H54 (cell line): ENCODE measurements at regions not wholly inside any gene's neighbourhood (a gene's known extent, or its start where the extent isn't known, plus 50 kb on each side); places are given as distances from the start of the nearest gene placed in this dataset.
"Not testable (repeated sequence)": the region's sequence is repeated elsewhere in the genome, so short reads cannot be mapped to it uniquely, and the experiment has no call there.

Experiments
- DNase-seq: peaks from one replicate; pipeline ENCODE4 v3.0.0; 2011; ENCODE audit warnings: low spot score, mixed read lengths; ENCODE audit not compliant: insufficient read length
- FAIRE-seq: peaks from 3 replicates; lab custom pipeline; 2011; peaks lifted over from hg19 to GRCh38; lab: Jason Lieb, UNC
- POLR2A ChIP-seq: IDR thresholded peaks from 2 replicates; pipeline ENCODE4 v1.6.1; 2011; ENCODE audit warnings: low read depth, mild to moderate bottlenecking, low read length

DNA sequence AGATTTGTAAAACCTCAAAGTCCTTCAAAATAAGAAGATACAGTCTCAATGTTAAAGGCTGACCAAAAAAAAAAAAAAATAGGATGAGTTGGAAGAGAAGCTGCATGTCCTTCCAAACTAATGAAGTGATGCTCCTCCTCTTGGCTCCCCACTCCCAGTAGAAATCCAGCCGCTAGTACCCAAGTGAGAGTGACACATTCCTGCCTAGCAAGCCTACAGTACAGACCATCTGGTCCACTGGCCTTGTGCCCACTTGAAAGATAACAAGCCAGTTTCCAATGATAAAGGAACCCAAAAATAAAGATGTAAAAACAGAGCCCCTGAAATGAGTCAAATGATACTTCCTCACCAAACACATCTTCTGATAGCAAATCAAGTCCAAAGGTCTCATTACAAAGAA is 258.7 kb upstream of the NSMCE3 start:
- DNase-seq = no peak
- TF ChIP-seq POLR2A = no peak

DNA sequence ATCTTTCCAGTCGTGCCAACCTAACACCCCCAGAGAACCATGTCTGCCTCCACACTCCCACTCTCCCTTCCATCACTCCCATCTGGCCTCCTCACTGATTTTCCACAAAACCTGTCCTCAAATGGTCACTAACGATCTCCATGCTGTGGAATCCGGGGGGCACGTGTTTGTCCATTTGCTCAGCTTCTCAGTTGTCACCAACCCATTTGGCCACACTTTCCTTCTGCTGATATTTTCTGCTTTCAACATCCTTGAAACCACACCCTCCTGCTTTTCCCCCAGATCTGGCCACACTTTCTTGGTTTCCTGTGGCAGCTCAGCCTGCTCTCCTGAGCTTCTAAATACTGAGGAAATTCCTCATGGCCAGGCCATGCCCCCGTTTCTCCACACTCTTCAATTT is 257.2 kb upstream of the NSMCE3 start:
- FAIRE-seq = no peak
- TF ChIP-seq POLR2A = no peak
- DNase-seq = no peak

More for the DNA sequence above, 258.7 kb upstream of the NSMCE3 start:
- no peak for FAIRE-seq

DNA sequence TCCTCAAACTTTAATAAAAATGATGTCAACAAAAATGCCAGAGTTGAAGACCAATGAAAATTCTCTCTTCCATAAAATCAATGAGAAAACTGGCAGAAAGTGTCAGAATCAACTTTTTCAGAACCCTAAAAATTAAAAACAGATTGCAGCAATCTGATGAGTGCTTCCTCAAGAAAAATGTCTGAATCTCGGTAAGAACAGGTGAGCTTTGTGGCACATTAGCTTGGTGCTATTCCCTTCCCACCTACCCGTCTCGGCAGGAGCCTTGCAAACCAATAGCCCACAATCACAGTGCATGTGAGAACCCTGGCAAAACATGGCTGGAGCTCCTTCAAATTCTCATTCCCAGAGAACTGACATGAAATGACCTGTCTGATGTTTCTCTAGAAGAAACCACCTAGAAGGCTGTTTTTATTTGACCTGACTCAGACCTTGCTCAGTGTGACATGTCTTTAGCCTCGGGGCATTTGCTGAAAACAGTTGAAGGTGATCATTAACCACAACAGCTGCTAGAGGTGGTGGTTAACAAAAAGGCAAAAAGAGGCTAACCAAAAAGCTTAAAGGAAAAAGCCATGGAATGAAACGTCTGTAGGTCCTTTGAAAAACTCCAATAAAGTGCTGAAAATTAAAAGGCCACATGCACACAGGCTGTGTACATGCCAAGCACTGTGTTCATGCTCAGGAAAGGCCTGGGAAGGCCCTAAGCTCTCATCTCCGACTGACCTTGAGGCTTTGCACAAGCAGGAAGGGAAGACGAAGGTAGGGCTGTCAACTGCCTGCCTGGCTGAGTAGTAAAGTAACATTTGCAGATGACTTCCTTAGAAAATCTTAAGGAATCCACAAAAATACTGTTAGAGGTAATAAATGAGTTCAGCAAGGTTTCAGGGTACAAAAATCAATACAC is 253.0 kb upstream of the NSMCE3 start:
- no peak for TF ChIP-seq POLR2A
- DNase-seq (no peak), FAIRE-seq (no peak)

DNA sequence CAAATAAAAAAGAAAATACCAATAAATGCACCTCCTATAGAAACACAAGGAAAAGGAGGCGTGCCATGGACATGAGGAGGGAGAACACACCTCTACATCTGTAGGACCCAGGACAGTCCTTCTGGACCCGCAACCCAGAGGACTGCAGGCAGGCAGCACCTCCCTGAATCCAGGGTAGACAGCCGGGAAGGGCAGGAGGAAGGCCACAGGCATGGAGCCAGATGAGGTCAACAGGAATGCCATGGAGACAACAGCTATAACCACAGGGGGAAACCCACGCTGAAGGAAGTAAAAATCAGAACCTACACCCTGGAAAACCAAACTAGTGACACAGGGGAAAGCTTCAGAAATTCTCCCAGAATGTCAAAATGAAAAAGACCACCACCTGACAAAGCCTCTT is 248.8 kb upstream of the NSMCE3 start:
- no peak for DNase-seq
- FAIRE-seq = no peak
- no peak for TF ChIP-seq POLR2A

DNA sequence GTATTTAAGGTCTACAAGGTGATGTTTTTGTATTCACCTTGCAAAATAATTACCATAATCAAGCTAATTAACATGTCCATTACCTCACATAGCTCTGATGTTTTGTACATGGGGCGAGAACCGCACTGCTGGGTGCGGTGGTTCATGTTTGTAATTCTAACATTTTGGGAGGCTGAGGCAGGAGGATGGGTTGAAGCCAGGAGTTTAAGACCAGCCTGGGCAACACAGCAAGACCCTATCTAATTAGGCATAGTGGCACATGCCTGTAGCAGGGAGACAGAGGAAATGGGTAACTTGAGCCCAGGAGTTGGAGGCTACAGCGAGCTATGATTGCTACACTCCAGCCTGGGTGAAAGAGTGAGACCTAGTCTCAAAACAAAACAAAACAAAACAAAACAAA is 248.2 kb upstream of the NSMCE3 start:
- FAIRE-seq (no peak), DNase-seq (no peak)
- no peak for TF ChIP-seq POLR2A

DNA sequence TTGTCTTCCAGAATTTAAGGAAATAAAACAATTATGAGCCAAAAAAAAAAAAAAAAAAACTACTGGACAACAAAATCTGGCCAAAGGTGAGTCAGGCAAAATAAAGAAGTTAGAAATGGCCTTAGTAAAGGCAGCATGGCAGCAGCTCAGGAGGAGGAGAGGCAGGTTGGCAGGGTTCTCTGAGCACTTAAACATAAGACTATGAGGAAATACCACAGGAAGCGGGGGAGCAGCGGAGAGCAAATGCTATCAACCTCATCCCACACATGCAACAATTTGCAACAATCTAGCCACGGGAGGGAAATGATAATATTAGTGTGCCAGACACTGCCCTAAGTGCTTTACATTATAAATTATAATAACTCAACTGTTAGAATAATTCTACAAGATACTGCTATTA is 247.3 kb upstream of the NSMCE3 start:
- no peak for TF ChIP-seq POLR2A
- DNase-seq (no peak), FAIRE-seq (no peak)

DNA sequence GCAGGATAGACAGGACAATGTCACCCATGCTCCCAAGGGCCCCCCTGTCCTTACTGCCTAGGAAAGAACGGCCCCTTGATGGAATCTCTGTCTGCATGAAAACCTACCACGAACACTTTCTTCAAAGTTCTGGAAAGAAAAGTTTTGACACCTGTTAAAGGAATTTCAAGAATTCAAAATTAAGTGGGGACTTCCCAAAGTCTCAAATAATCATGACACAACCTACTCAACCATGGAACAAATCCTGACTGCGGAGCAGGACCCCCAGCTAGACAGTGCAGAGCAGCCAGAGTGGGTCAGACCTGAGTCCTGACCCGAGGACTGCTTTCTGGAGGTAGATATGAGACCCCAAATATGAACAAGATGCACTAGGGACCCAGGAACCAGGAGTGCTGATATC is 245.3 kb upstream of the NSMCE3 start:
- FAIRE-seq = no peak

DNA sequence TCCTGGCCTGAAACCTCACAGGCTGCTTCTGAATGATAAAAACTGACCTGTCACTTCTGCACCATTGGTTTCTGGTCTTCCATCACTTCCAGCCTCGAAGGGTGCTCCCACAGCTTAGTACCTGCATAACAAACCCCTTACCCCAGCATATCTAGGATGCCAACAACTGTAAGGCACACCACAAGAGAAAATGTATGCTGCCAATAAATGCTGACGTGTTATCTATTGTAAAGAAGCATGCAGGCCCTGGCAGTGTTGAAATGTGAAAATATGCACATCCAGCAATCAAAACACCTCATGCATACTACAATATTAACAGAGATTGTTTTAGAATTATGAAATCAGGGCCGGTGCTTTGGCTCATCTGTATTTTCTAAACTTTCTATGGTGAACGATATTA is 242.0 kb upstream of the NSMCE3 start:
- DNase-seq (no peak), FAIRE-seq (no peak)
- no peak for TF ChIP-seq POLR2A

More for the DNA sequence above, 245.3 kb upstream of the NSMCE3 start:
- no peak for TF ChIP-seq POLR2A
- DNase-seq = no peak

DNA sequence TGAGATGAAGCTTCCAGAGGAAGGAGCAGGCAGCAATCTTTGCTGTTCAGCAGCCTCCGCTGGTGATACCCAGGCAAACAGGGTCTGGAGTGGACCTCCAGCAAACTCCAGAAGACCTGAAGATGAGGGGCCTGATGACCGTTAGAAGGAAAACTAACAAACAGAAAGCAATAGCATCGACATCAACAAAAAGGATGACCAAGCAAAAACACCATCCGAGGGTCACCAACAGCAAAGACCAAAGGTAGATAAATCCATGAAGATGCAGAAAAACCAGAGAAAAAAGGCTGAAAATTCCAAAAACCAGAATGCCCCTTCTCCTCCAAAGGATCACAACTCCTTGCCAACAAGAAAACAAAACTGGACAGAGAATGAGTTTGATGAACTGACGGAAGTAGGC is 235.9 kb upstream of the NSMCE3 start:
- not testable (repeated sequence) for FAIRE-seq

DNA sequence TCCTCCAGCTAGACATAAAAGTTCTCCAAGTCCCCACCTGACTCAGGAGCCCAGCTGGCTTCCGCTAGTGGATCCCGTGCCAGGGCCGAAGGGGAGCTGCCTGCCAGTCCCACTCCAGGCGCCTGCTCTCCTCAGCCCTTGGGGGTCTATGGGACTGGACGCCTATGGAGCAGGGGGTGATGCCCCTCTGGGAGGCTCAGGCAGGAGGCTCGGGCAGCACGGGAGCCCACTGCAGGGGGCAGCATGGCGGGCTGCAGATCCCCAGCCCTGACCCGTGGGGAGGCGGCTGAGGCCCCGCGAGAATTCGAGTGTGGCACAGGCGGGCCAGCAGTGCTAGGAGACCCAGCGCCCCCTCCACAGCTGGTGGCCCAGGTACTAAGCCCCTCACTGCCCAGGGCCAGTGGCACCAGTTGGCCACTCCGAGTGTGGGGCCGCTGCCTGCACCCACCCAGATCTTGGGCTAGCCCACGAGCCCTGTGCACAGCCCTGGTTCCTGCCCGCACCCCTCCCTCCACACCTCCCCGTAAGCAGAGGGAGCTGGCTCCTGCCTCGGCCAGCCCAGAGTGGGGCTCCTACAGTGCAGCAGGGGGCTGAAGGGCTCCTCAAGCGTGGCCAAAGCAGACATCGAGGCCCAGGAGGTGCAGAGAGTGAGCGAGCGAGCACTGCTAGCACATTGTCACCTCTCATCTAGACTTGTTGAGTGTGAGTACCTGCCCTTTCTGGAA is 221.3 kb upstream of the NSMCE3 start:
- FAIRE-seq (no peak), DNase-seq (no peak)
- TF ChIP-seq POLR2A = no peak

More for the DNA sequence above, 235.9 kb upstream of the NSMCE3 start:
- not testable (repeated sequence) for DNase-seq

DNA sequence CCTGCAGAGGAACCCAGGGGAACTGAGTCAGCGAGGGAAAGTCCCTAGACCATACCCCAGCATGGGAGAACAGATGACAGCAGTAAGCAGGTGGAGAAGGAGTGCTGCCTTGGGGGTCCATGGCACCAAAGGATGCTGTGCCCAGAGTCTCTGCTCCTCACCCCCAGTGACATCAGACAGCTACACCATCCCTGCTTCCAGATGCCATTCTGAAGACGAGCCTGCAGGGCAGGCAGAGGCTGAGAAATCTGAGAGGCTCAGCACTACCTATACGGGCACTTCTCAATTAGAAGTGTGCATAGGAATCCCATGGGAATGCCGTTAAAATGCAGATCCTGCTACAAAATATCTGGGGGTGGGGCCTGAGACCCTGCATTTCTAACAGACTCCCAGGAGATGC is 211.3 kb upstream of the NSMCE3 start:
- DNase-seq = no peak

DNA sequence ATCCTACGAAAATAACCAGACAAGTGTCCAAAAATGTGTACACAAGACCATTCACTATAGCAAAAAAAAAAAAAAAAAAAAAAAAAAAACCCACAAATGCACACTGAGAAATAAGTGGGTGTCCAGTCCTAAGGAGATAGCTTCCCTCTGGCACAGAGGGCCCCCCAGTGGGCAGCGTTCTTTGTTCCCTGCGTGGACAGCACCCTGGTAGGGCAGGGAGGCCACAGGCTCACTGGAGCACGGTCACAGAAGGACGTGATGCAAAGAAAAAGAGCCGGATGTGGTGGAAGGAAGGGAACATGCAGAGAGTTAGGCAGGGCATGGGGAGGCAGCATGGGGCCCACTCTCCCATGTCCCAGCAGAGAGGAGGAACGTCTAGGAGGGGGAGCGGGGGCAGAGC is 210.7 kb upstream of the NSMCE3 start:
- FAIRE-seq = no peak
- TF ChIP-seq POLR2A = no peak
- DNase-seq = no peak

More for the DNA sequence above, 211.3 kb upstream of the NSMCE3 start:
- TF ChIP-seq POLR2A = no peak
- FAIRE-seq = no peak

DNA sequence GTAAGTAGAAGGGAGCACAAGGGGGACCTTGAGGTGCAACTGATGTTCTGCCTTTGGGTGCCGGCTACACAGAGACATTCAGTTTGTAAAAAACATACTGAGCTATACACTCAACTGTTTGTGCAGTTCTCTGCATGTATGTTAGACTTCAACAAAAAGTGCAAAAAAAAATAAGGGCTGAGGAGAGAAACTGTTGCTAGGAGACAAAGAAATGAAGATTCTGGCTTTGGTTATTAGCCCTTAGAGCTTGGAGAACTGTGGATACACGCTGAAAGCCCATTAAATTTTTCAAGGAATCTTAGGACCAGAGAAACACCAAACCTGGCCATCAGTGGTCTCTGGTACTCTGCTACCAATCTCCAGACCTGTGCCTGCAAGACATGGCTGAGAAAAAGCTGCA is 207.6 kb upstream of the NSMCE3 start:
- FAIRE-seq = no peak
- no peak for DNase-seq
- no peak for TF ChIP-seq POLR2A

DNA sequence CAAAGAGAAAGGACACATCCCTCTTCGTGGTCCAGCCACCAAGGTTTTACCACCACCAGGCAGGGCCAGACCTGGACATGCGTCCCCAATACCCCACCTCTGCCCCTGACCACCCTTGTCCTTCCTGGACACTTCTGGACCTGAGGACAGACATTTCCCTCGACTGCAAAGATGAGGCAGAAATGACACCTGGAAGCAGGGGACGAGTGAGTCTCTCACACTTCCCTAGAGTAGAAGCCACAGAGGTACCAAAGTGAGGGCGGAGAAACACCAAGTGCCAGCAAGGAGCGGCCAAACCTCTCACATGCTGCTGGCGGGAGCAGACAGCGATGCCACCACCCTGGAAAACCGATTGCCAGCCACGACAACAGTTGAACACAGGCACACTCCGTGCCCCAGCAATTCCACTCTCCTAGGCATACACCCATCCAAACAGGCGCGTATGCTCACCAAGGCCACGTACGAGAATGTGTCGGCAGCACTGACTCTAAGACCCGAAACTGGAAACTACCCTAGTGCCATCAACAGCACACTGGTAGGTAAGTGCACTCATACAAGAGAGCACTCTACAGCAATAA is 207.0 kb upstream of the NSMCE3 start:
- no peak for DNase-seq
- no peak for TF ChIP-seq POLR2A
- FAIRE-seq = no peak

DNA sequence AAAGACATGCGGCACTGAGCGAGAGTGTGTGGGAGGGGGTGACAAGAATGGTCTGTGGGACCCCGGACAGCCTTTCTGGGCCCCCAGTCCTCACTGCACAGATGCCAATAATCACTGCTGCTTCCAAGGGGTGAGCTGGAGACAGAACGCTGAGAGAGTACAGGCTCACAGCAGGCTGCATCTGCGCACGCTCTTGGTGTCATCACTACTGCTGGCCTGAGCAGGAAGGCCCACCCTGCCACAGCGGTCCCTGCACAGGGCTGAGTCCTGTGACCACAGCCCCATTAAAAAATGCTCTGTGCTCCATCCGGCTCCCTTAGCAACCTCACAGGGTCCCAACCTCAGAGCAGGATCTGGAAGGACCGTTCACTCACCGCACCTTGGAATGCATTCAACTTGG is 205.5 kb upstream of the NSMCE3 start:
- DNase-seq = no peak
- no peak for FAIRE-seq
- TF ChIP-seq POLR2A = no peak
